GM10266 (cell line): ENCODE measurements at regions not wholly inside any gene's neighbourhood (a gene's known extent, or its start where the extent isn't known, plus 50 kb on each side); places are given as distances from the start of the nearest gene placed in this dataset.

Source experiments
- DNase-seq: peaks from one replicate; pipeline ENCODE4 v3.0.0; 2012; ENCODE audit errors: extremely low spot score
- TF ChIP-seq, protein P1 (sequence below): IDR thresholded peaks from 2 replicates; pipeline ENCODE4 v1.5.1; 2012; ENCODE audit warnings: mild to moderate bottlenecking, low read depth; ENCODE audit not compliant: control insufficient read depth, insufficient read depth; ENCODE audit errors: missing control alignments

DNA sequence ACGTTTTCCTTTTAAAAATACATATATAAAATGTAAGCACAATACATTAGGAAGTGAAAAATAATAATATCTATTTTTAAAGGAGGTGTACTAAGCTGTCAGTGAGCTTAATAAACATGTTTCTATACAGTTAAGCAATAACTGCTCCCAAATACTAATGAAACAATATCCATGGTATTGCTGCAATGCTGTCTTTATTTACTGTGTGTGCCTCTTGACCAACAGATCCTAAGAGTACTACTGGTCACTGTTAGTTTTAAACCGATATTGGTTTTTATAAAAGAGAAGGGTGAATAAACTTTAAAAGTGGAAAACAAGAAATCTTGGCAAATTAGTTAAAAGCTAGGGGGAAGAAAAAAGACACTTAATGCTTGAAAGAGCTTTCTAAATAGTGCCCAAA lies 1029.0 kb downstream of the FSTL5 start:
- no peak for DNase-seq
- TF ChIP-seq, protein P1, sequence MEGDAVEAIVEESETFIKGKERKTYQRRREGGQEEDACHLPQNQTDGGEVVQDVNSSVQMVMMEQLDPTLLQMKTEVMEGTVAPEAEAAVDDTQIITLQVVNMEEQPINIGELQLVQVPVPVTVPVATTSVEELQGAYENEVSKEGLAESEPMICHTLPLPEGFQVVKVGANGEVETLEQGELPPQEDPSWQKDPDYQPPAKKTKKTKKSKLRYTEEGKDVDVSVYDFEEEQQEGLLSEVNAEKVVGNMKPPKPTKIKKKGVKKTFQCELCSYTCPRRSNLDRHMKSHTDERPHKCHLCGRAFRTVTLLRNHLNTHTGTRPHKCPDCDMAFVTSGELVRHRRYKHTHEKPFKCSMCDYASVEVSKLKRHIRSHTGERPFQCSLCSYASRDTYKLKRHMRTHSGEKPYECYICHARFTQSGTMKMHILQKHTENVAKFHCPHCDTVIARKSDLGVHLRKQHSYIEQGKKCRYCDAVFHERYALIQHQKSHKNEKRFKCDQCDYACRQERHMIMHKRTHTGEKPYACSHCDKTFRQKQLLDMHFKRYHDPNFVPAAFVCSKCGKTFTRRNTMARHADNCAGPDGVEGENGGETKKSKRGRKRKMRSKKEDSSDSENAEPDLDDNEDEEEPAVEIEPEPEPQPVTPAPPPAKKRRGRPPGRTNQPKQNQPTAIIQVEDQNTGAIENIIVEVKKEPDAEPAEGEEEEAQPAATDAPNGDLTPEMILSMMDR, result no peak

DNA sequence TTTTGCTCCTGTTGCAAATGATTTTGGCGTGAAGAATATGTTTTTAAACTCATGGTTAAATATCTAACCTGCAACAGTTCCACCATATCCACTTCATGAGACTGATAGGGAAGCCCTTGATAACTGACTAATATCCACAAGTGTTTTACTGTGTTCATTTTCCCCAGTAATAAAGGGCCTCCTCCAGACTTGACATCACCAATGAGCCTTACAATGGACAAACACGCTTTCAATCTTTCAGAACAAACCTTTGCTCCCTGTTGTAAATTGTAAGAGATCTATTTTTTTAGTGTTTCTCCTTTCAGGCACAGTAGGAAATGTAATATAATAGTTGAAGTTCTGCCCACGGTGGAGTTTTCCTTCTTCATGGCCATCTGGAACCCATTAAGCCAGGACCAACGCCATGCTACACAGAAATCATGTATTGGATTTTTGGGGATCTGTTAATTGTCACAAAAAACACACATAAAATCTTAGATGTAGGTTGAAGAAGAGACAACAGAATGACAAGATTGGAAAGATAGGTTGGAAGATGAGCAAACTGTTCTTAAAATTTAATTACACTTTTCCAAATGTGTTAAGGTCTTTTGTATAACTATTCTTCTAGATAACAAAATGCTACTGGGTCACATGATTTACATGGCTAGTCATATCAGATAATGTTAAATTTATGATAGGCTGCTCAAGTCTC lies 1030.1 kb downstream of the FSTL5 start:
- TF ChIP-seq, protein P1, result no peak
- DNase-seq, result no peak

DNA sequence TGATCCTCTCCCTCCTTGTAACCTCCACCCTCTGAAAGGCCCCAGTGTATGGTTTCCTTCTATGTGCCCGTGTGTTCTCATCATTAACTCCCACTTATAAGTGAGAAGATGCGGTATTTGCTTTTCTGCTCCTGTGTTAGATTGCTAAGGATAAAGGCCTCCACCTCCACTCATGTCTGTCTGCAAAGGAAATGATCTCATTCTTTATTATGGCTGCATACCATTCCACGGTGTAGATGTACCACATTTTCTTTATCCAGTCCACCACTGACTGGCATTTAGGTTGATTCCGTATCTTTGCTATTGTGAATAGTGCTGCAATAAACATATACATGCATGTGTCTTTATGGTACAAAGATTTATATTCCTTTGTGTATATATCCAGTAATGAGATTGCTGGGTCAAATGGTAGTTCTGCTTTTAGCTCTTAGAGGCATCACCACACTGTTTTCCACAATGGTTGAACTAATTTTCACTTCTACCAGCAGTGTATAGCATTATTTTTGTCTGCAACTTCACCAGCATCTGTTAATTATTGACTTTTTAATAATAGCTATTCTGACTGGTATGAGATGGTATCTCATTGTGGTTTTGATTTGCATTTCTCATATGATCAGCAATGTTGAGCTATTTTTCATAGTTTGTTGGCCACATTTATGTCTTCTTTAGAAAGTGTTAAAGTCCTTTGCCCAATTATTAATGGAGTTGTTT lies 1030.9 kb downstream of the FSTL5 start:
- TF ChIP-seq, protein P1, result no peak
- no peak for DNase-seq

DNA sequence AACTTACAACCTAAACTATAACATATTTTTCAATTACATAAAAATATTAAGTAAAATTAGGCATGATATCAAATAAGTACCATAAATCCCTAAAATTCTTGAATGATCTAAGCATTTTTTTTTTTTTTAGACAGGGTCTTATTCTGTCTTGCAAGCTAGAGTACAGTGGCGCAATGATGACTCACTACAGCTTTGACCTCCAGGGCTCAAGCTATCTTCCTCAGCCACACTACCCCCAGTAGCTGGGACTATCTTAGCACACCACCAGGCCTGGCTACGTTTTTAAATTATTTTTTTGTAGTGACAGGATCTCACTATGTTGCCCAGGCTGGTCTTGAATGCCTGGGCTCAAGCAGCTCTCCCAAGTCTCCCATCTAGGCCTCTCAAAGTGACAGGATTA lies 1042.3 kb downstream of the FSTL5 start:
- TF ChIP-seq, protein P1, result no peak
- no peak for DNase-seq

DNA sequence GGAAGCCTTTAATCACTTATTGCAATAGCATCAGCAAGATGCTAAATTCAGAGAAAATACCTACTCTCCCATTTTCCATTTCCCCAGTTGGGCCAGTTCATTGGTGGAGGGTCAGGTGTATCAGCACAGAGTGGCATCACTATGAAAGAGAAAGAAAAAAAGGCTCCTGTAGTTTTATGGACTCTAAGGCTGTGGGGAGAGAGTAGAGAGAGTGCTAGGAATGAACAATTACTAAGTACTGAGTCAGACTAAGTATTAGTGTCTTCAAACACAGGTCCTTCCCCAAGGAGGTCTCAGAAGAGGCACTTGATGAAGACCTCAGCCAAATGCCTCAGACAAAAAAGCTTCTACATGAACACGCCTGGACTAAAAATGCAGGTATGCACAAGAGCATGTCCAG lies 1061.9 kb downstream of the FSTL5 start:
- no peak for DNase-seq
- TF ChIP-seq, protein P1, result no peak

DNA sequence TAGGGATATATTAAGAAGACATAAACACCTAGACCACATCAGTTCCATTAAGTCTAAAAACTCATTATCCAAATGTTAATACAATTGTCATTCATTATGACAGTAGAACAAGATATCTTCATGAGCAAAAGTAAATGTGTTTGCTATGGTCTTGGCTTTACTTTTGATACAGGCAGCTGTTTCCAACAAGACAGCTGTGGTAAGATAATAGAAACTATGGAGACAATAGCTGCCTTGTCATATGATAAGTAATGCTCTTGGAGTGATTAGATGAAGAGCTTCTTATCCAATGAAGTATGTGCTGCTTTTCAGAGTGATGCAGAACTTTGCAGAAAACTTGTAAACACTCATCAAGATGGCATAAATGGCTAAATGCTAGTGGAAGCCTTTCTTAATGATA lies 1066.0 kb downstream of the FSTL5 start:
- DNase-seq, result no peak
- TF ChIP-seq, protein P1, result no peak

DNA sequence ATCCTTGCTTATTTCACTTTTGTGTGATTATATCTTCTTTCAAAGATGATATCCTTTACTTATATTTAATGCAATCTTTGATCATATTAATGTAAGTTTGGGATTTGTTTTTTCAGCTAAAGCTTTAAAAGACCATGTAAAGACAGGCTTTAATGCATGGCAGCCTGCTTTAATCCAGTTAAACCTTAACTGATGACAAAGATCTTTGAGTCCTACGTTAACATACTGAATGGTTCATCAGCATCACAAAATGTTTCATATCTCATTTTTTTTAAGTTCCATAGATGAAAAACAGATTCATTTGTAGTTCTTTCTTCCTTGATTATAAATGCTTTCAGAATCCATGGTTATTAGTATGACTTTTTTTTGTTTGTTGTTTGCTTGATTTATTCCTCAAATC lies 1102.8 kb downstream of the FSTL5 start:
- TF ChIP-seq, protein P1, result no peak
- DNase-seq, result no peak
